CD4-positive, alpha-beta T cell treated with Interleukin-15 for 1 hour (primary cell): ENCODE measurements at regions not wholly inside any gene's neighbourhood (a gene's known extent, or its start where the extent isn't known, plus 50 kb on each side); places are given as distances from the start of the nearest gene placed in this dataset.
"Not testable (repeated sequence)": the region's sequence is repeated elsewhere in the genome, so short reads cannot be mapped to it uniquely, and the experiment has no call there.

Experiments
- DNase-seq: peaks from one replicate; pipeline ENCODE4 v3.0.0-alpha.2; 2020

DNA sequence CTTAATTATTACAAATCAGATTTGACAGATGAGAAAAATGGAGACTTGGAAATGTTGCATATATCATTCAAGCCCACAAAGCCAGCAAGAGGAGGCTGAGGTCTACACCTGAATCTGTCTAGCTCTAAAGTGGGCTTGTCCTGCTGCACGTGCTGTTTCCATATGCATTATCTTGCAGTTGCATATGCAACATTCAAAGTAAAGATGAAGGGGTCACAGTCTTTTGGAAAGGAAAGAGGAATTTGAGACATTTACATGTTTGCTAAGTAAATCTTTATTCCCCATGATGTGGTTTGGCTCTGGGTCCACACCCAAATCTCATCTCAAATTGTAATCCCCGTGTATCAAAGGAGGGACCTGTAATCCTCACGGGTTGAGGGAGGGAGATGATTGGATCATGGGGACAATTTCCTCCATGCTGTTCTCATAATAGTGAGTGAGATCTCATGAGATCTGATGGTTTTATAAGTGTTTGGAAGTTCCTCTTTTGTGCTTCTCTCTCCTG, 98.3 kb downstream of the BACH1 start:
- no peak for DNase-seq

DNA sequence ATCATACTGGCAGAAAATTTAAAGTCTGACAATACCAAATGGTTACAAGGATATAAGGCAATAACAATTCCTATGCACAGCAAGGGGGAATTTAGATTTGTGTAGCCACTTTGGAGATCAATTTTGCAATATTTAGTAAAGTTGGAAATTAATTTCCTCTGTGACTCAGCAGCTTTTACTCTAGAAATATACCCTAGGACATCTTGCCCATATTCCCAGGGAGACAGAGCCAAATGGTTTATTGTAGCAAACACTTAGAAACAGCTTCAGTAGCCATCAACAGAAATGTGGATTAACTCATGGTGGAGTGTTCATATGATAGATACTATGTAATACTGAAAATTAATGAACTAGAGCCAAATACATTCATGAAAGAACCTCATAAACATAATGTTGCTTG, 104.6 kb downstream of the BACH1 start:
- DNase-seq: no peak

DNA sequence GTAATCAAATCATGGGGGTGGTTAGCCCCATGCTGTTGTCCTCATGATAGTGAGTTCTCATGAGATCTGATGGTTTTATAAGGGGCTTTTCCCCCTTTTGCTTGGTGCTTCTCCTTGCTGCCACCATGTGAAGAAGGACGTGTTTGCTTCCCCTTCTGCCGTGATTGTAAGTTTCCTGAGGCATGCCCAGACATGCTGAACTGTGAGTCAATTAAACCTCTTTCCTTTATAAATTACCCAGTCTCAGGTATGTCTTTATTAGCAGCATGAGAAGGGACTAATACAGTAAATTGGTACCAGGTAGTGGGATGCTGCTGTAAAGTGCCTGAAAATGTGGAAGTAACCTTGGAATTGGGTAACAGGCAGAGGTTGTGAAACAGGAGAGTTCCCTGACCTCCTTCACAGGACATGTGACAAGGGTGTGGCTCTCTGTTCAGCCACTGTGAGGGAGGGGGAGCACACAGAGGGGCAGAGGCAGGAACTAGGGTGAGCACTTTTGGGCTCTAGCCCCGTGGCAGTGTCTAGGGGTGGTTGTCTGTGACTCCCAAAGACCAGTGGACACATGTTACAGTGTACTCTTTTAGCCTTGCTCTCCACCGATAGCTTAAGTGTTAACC, 105.3 kb downstream of the BACH1 start:
- DNase-seq: peak; percentile 47

- no peak for DNase-seq
Measured at GRCh38 chr21:29405503-29406122, 106.9 kb downstream of the BACH1 start.

GRCh38 chr21:29406385-29406784, 107.7 kb downstream of the BACH1 start:
- DNase-seq: no peak

DNA sequence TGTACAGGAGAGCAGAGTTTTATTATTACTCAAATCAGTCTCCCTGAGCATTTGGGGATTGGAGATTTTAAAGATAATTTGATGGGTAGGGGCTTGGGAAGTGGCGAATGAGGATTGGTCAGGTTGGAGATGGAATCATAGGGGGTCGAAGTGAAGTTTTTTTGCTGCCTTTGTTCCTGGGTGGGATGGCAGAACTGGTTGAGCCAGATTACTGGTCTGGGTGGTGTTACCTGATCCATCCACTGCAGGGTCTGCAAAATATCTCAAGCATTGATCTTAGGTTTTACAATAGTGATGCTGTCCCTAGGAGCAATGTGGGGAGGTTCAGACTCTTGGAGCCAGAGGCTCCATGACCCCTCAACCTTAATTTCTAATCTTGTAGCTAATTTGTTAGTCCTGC, 108.8 kb downstream of the BACH1 start:
- no peak for DNase-seq

DNA sequence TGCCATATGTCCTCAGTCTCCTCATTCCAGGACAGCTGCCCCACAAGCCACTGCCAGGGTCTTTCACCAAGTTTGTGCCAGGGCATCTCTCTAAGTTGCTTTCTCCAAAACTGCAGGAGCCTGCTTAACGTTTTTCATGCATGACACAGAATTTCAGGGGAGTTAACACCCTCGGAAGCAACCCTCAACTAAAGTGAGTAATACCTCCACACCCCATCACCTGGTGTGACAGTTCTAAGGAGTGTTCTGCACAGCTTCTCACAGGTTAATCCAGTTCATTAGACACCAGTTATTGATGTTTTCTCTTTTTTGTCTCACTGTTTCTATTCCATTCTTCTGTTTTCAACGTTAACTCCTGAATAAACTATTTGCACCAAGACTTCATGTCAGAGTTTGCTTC, 115.0 kb downstream of the BACH1 start:
- DNase-seq: no peak

DNA sequence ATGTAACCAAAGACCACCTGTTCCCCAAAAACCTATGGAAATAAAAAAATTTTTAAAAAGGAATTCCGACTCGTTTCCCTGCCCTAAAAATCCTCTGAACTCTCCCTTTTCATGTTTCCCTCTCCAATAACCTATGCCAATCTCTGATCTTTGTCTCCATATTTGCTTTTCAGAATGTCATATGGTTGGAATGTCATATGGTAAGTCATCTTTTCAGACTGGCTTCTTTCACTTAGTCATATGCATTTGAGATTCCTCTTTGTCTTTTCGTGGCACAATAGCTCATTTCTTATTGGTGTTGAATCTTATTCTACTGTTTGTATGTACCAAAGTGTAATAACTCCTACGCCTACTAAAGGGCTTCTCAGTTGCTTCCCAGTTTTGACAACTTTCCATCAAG, 117.5 kb downstream of the BACH1 start:
- DNase-seq: no peak

DNA sequence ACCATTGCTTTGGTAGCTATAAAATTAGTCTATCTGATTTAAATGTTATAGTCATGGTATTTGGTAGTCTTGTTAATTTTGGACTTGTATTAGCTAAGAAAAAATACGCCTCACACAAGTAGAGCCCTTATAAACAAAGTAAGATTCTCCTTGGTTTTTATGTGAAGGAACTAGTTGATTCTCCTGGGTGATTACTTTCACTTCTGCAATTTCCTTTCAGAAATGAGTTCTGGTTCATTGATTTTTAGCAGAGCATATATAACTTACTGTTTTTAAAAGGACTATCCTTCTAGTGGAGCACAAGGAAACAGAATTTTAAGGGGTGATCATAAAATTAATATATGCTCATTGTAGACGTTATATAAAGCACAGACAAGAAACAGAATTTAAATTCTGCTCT, 120.1 kb downstream of the BACH1 start:
- DNase-seq: no peak

DNA sequence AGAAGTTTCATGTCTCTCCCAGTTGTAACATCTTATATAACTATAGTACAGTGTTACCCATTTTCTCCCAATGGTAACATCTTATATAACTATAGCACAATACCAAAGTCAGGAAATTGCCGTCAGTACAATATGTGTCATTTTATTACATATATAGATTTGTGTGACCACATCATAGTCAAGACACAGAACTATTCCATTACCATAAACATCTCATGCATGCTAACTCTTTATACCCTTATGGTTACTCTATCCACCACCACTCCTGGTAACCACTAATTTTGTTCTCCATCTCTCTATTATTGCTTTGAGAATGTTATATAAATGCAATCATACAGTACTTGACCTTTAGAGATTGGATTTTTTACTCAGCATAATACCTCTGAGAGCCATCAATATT, 120.7 kb downstream of the BACH1 start:
- no peak for DNase-seq

GRCh38 chr21:29423099-29423870, 124.6 kb downstream of the BACH1 start:
- DNase-seq: no peak

DNA sequence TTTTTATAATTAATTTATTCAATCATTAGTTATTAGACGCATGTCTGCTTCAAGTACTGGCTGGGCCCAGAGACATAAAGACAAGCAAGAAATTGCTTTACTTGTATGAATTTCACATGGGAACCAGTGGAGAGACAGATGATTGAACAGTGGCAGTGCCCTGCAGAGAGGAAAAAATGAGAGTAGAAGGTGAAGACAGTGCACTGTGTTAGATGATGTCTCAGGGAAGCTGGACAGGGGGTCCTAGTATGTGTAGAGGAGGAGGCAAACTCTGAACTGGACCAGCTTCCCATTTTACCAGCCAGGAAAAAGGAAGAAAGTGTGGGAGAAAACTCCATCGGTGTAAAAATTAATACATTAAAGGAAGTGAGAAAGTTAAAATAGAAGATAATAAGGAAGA, 126.0 kb downstream of the BACH1 start:
- DNase-seq: no peak

DNA sequence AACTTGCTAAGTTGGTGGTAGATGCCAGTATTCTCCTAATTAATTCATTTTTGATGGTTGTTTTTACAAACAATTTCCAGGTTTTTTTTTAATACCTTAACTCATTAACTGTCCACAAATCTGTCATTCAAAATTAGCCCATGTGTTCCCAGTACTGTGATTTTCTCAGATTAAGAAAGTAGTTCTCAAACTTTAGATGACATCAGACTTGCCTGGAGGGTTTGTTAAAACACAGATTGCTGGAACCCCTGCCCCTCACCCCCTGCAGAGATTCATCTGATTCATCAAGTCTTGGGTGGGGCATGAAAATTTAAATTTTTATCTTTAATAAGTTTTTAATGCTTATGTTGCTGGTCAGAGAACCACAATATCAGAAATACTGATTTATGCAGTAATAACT, 130.5 kb downstream of the BACH1 start:
- no peak for DNase-seq

DNA sequence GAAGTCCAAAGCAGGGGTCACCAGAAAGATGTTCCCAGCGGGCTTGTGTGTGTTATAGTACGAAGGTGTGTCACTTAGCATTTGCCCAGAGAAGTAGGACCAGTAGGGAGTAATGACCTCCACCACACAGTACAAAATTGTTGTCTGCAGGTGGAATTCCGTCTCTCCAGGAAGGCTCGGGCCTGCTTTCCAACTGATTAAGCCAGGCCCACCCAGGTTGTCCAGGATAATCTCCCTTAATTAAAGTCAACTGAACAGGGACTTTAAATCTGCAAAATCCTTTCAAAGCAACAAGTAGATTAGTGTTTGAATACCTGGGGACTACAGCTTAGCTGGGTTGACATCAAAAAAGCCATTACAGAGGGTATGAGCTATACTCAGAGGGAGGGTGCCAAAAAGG, 131.3 kb downstream of the BACH1 start:
- DNase-seq: no peak

GRCh38 chr21:29430576-29430975, 131.9 kb downstream of the BACH1 start:
- DNase-seq: no peak

DNA sequence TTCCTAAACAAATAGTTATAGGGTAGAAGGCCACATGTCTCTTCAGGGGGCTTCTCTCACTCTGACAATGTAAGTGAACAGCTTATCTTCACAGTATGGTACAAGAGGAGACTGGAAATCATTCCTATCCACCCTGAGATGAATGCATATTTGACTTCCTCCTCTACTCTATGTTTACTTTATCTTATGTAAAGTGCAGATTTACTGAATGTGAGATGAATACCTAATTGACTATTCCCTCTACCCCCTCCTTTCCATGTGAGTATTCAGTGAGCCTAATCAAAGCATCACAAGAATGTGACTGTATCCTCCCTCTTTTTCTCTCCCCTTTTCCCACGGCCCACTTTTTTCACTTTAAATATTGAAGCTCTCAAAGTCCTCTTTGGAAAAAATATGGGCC, 132.5 kb downstream of the BACH1 start:
- DNase-seq: no peak

DNA sequence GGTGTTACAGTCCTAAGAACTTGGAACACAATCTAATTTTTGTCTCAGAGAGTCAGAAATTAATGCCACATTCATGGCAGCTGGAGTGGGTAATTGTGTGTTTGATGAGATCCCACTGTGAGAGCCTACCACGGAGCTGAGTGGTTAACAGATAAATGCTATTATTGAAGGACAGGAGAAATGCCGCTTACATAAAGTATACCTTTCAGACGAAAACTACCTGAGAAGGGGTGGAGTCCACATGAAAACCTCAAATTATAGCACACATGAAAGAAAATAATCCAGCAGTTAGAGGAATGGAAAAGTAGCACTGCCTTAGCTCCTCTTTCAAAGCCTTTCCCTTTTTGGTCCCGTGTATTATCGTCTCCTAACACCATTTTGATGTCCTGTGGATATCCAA, 133.0 kb downstream of the BACH1 start:
- no peak for DNase-seq

- no peak for DNase-seq
Measured at GRCh38 chr21:29433366-29434059, 134.8 kb downstream of the BACH1 start.

- no peak for DNase-seq
Measured at GRCh38 chr21:29434081-29434480, 135.4 kb downstream of the BACH1 start.

- DNase-seq: not testable (repeated sequence)
Measured at GRCh38 chr21:29434982-29435381, 136.3 kb downstream of the BACH1 start.

- DNase-seq: no peak
Measured at GRCh38 chr21:29436143-29436542, 137.4 kb downstream of the BACH1 start.

GRCh38 chr21:29436650-29437049, 137.9 kb downstream of the BACH1 start:
- DNase-seq: no peak

DNA sequence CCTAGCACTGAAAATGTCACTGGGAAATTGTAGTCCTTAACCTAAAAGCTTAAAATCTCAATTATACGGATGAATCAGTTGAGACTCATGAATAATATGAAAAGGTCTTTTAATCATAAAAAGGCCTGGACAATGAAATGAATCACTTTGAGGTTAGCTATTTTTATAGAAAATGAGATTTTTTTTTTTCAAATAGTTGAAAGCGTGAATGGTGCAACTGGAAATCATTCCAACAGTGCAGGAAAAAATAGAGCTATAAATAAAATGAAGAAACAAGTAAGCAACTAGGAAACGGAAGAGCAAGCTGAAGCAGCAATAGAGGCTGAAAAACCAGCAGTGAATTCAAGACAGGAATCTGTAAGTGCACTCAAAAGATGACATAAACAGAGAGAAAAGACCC, 142.9 kb downstream of the BACH1 start:
- no peak for DNase-seq
